Hypothalamus (tissue), 51 donors: ENCODE measurements at regions not wholly inside any gene's neighbourhood (a gene's known extent, or its start where the extent isn't known, plus 50 kb on each side); places are given as distances from the start of the nearest gene placed in this dataset.
A peak's percentile ranks its signal among the peaks of the same experiment; 100 is the strongest.

ENCODE experiments used
- DNase-seq, 51 donors: peaks; one replicate each; lab custom pipeline; 2025; lab: John Stamatoyannopoulos, UW

DNA sequence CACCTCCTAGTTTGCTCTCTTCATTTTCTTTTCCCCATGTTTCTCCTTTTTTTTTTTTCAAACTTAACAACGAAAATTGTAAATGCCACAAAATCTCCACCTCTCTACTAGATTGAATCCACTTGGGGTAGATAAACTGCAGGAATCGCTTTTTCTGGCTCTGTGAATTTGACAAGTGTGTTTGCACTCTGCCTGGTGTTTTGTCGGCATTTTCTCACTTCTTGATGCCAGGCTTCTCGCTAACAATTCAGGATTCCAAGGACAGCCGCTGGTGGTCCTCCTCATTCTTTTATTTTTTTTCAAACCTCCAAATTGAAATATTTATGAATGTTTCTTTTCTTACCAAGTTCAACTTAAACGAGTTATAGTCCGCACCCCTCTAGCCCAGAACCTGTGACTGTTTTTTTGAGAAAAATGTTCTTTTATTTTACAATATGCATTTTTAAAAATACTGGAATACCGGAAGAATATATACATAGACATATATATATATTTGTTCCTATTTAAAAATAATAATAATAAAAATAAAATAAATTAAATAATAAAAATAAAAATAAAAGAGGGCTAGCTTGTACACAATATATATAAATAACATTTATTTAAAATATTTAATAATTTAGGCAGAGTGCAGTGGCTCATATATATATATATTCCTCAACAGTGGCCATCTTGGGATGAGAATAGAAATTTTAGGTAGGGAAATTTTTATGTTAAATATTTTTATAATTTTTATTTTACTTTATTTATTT lies 538.8 kb downstream of the TYW1 start:
- DNase-seq, result no peak

DNA sequence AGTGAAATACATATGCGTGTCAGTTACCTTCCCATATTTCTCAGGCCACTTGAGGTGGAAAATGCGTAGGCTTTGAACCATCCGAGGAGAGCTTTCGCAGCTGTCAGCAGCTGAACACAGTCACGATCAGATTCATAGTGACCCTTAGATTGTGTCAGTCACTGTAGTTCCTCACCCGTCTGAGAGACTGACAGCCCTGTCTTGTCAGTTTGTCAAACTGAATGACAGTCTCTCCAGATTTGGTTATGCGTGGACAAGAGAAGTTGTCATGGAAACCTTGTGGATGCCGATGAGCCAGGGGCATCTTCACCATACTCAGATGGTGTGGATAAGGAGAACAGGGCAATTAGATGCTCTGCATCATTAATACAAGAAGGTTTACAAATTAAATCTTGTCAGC lies 546.3 kb downstream of the TYW1 start:
- DNase-seq, result no peak

DNA sequence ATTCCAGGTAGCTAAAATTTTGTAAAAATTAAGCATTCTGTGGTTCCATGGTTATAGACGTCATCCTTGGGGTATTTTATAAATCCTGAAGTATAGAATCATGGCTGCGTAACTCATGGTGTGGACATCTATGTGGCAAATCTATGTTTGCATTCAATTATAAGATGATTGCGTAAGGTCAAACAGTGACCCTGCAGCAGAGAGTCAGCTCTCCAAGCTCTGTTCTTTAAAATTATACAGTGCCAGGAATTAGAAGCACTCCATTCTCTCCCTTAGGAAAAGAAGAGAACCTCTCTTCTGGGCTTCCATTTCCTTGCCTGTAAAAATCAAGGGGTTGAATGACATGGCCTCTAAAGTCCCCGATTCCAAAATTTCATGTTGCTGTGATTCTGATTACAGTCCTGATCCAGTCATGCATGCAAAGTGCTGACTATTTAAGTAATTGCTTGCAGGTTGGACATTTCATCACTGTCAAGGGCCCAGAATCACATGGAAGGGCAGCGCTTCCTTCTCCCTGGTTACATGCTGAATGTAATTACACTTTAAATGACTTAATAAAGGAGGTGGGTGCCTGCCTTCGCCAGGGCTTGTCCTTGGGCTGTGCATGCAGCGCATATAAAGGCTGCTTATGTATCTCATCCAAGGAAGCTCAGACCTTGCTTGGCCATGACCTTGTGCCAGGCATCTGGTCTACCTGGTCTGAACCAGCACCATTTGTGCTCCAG lies 550.7 kb downstream of the TYW1 start:
- no peak for DNase-seq

DNA sequence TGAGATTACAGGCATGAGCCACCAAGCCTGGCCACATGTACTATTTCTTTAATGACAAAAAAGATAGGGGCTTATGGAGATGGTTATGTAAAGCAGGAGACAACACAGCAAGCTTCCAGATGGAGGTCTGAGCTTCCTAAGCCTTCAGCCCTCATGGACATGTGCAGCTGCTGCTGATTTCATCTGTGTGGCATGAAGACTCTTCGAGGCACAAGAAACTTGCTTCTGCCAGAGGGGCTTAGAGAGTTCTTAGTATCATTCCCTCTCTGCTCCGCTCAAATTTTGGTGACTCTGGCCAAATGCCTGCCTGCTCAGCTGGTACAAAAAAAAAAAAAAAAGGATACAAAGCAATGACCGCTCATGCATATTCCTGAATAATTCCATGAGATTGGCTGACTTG lies 552.5 kb downstream of the TYW1 start:
- DNase-seq, result no peak

DNA sequence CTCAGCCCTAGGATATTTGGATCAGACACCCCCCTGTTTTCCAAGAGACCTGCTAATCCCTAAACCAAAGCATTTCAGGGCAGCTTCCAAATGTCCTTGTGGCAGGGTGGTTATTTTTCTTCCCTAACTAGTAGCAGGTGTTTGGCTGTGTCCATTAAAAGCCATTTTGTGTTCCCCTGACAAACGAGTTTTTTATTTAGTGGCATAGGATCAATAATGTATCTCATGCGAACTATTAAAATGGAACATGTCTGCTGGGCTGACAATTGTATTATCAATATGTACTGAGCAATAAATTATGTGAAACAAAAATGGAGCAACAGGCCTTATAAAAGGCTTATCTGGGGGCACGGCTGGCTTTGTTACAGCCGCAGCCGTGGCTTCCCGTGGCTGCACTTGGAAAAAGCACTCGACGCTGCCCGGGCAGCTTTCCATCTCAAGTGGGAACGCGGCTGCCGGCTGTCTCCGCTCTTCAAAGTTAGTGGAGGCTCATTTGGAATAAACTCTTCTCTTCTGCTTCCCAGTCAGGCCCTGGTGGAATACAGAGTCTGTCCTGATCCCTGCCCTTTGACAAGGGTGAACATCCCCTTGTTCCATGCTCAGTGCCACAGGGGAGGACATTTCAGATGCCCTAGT lies 554.3 kb downstream of the TYW1 start:
- DNase-seq, result peak in 11 of 51 donors; percentile 1 to 18 (median 6)

DNA sequence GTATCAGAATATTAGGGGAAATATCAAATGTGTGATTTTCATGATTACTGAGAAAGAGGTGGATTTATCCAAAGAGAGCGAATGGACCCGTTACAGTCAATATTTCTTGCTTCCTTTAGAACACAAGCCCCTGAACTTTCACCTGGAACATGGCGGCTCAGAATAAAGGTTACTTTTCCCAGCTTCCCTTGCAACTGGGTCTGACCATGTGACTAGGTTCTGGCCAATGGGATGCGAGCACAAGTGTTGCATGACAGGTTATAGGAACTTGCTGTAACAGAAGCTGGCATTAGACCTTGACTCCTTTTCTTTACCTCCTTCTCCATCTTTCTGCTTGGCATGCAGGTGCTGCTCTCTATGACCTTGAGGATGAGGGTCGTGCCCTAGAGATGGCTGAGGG lies 556.1 kb downstream of the TYW1 start:
- DNase-seq, result no peak

DNA sequence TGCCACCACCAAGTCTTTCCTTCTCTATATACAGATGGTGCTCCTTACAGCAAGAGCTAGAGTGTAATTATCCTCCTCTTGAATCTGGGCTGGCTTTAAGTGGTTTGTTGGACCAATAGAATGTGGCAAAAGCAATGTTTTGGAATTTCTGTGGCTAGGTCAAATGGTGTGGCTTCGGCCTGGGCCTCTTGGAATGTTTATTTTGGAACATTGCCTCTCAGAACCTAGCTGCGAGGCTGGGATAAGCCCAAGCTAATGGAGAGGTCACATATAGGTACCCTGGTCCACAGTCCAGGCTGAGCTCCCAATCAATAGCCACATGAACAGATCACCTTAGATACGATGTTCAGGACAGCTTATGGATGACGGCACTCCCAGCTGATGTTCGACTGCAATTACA lies 556.7 kb downstream of the TYW1 start:
- no peak for DNase-seq

DNA sequence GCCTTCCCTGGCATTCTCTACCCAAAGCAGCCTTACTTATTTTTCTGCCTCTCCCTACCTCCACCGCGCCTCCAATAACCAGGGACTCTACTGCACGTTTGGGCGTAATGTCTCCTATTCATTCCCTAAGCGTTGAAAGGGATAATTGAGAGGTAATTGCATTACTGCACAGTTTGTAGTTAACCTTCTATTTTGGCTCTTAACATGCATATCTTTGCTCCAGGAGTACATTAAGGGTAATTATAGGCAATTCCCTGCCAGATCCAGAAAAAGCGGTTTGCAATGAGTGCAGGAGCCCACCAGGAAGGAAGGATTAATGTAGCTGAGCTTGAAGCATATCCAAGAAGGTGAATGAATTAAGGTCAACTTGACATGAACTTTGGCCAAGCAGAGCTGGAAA lies 558.4 kb downstream of the TYW1 start:
- DNase-seq, result no peak

DNA sequence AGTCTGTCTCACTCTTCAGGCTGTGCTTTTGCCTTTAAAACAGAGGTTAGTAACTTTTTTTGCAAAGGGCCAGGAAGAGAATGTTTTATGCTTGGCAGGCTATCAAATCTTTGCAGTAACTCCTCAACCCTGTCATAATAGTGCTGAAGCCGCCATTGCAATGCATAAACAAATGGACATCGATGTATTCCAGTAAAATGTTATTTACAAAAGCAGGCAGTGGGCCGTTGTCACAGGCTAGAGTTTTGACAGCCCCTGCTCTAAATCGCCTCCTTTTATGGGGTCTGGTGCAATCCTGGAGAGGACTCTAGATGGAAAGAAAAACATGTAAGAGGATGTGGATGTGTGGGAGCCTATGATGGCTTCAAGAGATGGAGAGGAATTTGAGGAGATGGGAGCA lies 568.3 kb downstream of the TYW1 start:
- DNase-seq, result no peak

DNA sequence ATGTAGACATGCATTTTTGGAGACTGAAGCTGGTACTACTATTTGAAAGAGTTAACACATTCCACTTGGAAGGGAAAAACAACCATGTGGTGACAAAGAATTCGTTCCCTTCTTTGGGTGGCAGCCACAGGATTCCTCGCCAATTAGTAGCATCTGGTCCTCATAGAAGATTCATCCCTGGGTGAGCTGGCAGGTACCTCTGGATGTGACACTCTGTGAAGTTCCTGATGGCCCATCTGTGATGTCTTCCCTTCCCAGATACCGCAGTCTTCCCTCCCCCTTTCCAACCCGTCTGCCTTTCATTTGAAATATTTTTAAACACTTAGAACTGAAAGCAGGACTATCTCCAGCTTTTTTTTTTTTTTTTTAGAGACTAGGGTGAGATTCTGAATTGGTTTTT lies 569.5 kb downstream of the TYW1 start:
- peak in 1 of 51 donors; percentile 40 for DNase-seq

DNA sequence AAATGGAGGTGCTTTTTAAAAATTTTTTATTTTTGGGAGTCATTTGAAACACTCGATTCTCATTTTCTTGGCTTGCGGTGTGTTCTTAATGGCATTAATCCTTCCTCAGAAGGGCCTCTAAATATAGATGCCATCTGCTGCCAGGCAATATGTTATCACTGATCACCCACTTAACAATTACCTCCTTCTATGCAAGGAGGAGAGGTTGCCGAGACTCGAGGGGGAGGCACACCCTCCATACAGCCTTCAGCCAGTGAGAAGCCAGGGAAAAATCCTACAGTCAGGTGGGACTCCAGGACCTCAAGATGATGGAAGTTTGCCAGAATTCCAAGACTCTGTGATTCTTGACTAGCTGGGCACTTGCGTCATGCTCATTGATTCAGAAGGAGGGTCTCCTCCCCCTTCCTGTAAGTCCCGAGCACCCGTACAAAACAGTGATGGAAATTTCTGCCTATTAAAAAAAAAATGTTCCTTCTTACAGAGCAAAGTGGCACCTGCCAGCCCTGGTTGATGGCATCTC lies 574.5 kb downstream of the TYW1 start:
- DNase-seq, result no peak

DNA sequence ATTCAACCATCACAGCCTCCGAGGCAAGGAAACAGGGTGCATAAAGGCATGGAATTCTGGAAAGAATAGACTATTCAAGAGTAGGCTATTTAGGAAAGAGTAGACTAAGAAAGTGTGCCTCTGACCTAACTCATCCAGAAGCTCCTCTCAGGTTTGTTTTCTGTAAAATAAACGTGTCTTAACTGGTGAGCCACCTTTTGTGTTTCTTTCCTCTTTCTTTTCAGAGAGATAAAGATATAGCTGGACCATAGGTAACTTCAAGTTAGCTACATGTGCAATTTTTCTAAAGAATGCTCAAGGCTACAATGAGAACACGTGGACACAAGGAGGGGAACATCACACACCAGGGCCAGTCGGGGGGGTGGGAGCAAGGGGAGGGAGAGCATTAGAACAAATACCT lies 577.0 kb downstream of the TYW1 start:
- no peak for DNase-seq

DNA sequence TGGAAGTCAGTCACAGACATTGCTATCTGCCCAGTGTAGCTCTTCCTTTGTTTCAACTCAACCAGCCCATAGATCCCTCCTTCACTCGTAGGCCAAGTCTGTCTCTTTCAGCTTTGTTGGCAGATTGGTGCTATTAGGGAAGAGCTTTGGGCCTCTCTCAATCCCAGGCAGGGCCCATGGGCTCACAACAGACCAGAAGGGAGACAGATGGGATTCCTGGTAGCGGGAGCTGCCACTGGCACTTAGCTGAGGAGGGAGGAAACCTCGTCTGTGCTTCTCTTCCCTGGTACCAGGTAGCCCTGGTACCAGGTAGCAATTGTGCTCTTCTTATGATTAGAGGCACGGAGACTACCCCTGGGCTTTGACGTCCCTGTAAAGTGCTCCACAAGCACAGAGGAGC lies 592.0 kb downstream of the TYW1 start:
- DNase-seq, result no peak

DNA sequence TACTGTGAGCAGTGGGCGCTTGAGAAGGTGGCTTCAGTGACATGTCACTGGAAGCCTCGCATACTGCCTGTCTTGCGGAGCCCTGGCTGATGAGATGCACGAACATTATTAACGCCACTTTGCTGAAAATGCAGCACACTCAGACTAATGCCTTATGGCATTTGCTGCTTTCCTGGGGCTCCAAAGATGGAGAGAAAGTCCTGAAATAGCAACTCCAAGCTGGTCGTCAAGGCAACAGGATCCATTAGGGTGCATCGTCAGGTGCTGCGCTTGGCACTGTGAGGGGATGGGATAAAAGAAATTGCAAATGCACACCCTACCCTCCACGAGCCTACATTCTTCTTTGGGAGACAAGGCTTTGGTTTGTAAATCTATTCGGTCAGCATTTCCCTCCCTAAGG lies 592.5 kb downstream of the TYW1 start:
- no peak for DNase-seq

DNA sequence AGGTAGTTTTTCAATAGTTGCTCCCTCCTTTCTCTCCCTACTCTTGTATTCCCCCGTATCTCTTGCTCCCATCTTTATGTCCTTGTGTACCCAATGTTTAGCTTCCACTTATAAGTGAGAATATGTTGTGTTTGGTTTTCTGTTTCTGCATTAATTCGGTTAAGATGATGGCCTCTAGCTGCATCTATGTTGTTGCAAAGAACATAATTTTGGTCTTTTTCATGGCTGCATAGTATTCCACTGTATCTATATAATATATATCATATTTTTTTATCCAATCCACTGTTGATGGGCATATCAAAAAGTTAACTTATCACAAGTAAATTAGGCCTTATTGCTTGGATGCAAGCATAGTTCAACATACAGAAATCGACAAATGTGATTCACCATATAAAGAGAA lies 594.0 kb downstream of the TYW1 start:
- no peak for DNase-seq

DNA sequence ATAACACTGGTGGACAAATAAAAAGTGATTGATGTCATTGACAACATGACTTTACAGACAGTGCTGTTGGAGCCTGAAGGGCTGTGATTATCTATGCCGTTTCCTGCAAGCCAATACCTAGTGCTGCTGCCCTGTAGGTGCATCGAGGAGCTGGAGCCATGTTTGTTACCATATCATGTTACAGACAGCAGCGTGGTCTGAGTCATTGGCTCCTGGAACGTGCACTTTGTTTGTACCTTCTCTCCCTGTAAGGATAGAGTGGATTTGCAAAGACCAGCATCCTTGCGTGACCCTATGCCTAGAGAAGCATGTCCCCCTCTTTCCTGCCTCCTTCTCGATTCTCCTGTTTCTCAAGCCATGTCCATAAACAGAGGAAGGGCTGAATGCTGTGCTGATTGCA lies 597.2 kb downstream of the TYW1 start:
- no peak for DNase-seq

DNA sequence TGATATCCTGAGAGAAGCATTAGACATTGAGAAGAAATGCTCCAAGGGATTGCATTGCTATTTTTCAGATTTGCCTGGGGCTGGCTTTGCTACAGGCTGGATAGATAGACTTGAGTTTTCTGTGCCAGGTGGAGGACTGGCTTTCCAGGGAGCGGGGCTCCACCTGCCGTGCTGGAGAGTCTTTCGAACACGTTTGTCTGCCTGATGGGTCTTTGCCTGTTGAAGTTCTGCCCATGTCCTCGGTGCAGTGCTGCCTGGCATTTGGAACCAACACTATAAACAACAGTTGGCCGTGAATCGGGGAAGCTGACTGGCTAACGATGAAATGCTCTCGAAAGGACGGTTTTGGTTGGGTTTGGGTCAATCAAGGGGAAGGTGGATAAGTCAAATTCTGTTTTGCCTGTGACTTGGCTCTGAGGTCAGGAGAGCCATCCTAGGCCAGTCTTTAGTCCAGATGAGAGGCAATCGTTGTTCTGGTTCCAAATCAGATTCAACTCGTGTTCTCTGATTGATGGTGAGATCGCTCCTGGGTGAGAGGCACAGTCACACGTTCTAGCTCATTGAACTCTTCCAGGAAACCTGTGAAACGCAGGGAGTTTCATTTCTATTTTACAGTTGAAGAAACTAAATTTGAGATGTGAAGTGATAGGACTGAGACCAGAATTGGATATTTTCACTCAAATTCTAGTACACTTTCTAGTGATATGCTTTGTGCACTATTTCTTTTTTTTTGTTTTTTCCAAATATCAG lies 599.0 kb downstream of the TYW1 start:
- peak in 1 of 51 donors; percentile 0 for DNase-seq

DNA sequence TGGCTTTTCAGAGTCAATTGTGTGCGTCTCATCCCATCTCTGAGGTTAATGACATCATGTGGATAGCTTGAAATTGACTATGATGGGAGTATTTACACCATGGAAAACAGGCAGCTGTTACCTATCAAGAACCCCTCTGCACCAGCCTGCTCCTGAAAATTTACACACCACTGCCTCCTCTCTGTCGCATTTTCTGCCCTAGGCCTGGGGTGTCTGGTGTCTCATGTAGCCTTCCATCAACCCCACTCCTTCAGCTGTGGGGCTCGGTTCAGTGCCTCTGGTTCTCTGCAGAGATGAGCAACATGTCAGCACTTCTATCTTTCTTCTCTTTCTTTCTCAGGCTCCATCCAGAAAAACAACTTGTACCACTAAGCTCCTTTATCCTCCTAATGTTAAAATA lies 600.5 kb downstream of the TYW1 start:
- no peak for DNase-seq

DNA sequence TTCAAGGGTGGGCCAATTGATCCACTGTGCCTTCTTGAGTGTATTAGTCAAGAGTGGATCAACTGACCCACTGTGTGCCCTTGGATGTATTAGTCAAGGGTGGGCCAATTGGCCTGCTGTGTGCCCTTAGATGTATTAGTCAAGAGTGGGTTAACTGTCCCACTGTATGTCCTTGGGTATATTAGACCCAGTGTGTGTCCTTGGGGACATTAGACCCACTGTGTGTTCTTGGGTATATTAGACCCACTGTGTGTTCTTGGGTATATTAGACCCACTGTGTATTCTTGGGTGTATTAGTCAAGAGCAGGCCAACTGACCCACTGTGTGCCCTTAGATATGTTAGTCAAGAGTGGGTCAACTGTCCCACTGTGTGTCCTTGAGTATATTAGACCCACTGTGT lies 601.8 kb downstream of the TYW1 start:
- no peak for DNase-seq

DNA sequence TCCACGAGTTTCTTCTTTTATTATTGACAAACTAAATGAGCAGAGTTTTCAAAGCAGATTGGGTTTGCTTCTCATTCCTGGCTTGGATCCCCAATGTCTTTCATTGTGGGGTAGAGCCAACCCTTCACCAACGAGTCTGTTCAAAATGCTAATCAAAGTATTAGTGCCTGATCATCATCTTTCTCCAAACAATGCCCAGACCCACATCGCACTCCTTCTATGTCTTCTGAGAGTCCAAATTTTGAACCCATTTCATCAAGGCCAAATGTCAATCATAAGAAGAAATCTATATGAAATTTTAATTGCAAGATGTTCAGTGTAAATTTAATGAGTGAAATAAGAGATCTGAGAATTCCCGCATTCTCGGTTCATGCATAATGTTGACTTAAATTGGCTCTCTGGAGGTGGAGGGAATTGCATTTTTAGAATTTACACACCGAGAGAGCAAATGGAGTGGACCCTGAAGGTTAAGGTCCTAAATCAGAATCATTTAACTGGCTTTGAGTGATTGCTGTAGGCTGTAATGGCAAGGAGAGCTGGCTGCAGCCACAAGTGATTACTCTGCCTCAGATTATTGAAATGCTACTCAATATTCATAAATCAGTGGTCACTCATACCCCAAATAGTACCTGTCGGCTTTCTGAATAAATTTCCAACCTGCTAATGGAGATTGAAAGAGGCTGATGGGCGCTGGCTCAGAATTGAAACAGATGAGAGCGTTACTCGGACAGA lies 602.9 kb downstream of the TYW1 start:
- no peak for DNase-seq
